OCI-LY7 (cell line): ENCODE measurements at regions not wholly inside any gene's neighbourhood (a gene's known extent, or its start where the extent isn't known, plus 50 kb on each side); places are given as distances from the start of the nearest gene placed in this dataset.

Experiments used
- EZH2phosphoT487 ChIP-seq: fragments of 200-600 bp; sonication (generic); IDR thresholded peaks from 2 replicates; pipeline ENCODE4 v1.6.1; 2018; ENCODE audit warnings: low read depth, borderline replicate concordance, mild to moderate bottlenecking, mixed run types, antibody characterized with exemption, low read length, moderate library complexity, mixed read lengths
- TF ChIP-seq, protein P1 (sequence below): fragments of 200-600 bp; sonication (generic); conservative IDR thresholded peaks from 2 replicates; pipeline ENCODE4 v1.5.1; 2014; ENCODE audit warnings: mild to moderate bottlenecking, antibody characterized with exemption, low read length, moderate library complexity, mixed read lengths

DNA sequence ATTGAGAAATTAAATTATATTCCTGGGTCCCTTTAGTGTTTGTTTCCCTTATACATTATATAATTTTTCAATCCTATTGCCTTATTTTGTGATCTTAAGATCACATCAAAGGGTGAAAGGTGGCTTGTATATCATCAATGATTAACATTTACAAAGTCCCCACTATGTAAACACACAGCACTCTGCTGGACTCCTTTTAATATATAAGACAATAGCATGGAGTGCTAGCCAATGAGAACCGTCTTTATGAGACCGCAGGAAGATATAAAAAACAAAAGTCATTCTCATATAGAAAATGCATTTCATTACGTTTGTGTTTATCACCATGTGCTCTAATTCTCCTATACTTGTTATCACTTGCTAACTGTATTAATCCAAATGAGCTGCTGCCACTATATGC lies 108.5 kb downstream of the HOXA1 start:
- TF ChIP-seq EZH2phosphoT487: no peak
- TF ChIP-seq, protein P1, sequence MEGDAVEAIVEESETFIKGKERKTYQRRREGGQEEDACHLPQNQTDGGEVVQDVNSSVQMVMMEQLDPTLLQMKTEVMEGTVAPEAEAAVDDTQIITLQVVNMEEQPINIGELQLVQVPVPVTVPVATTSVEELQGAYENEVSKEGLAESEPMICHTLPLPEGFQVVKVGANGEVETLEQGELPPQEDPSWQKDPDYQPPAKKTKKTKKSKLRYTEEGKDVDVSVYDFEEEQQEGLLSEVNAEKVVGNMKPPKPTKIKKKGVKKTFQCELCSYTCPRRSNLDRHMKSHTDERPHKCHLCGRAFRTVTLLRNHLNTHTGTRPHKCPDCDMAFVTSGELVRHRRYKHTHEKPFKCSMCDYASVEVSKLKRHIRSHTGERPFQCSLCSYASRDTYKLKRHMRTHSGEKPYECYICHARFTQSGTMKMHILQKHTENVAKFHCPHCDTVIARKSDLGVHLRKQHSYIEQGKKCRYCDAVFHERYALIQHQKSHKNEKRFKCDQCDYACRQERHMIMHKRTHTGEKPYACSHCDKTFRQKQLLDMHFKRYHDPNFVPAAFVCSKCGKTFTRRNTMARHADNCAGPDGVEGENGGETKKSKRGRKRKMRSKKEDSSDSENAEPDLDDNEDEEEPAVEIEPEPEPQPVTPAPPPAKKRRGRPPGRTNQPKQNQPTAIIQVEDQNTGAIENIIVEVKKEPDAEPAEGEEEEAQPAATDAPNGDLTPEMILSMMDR: no peak
